ENCODE measurements at regions not wholly inside any gene's neighbourhood (a gene's known extent, or its start where the extent isn't known, plus 50 kb on each side); places are given as distances from the start of the nearest gene placed in this dataset.

DNA sequence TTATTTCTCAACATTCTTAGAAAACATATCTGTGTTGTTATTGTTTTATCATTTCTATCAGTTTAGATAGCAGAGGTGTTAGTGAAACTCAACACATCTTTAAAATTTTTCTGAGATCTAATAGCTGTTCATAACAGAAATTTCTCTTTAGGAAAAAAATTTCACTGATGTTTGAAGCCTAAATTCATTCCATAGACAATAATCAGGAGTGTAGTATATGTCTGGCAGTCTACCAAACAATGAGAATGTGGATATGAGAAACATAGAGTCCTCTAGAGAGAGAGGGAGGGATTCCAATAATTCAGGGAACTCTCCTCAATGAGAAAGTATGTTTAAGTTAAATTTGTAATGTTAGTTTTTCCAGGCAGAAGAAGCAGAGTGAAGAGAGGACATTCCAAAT is 118.2 kb upstream of the EDNRB start:
- ChIA-PET CTCF (no interaction called here), POLR2A (no interaction called here)

DNA sequence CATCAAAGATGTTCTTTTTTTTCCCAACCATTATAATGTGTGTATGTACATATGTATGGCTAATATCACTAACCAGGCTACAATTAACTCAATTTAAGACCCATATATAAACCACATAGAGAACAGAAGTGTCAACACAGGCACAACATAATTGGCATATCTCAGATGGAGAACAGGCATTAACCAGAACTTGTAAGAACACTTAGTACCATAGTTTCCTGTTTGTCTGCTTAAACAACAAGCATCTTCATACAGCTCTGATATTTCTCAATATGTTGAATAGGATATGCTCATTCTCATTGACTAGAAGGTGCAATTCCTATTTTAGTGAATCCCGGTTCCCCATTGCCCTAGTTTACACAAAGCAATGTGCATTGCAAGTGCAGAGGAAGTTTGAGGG is 116.9 kb upstream of the EDNRB start:
- Histone ChIP-seq H3K4me3 (ENCODE audit: low read length) (no peak overlapping the region), H3K4me1 (ENCODE audit: insufficient read depth, low read length) (no peaks in the 10 kb centered on the region), H3K9me3 (ENCODE audit: low read length) (no peaks in the 10 kb centered on the region), H3K27me3 (ENCODE audit: insufficient read depth, low read length, poor library complexity, severe bottlenecking) (no peaks in the 10 kb centered on the region), H3K36me3 (ENCODE audit: insufficient read depth, low read length) (no peaks in the 10 kb centered on the region), H3K27ac (ENCODE audit: low read depth, low read length) (no peak overlapping the region)
- DNase-seq: no peak
- peaks cover 0 to 7% (median 0%) of the 10 kb centered on the region in 3 donors for H3K4me1 Mint-ChIP-seq
- no peaks in the 10 kb centered on the region for H3K9me3 Mint-ChIP-seq
- H3K27ac Mint-ChIP-seq: no peak overlapping the region
- ChIA-PET CTCF (no interaction called here), POLR2A (no interaction called here)
- no peaks in the 10 kb centered on the region for H3K36me3 Mint-ChIP-seq
- H3K27me3 Mint-ChIP-seq: peaks cover 3 to 9% of the 10 kb centered on the region in 2 donors
- H3K4me3 Mint-ChIP-seq: no peak overlapping the region

More for the DNA sequence above, 118.2 kb upstream of the EDNRB start:
- Histone ChIP-seq H3K27ac (ENCODE audit: low read depth, low read length) (no peak overlapping the region), H3K4me3 (ENCODE audit: low read length) (no peak overlapping the region), H3K4me1 (ENCODE audit: insufficient read depth, low read length) (no peaks in the 10 kb centered on the region), H3K27me3 (ENCODE audit: insufficient read depth, low read length, poor library complexity, severe bottlenecking) (no peaks in the 10 kb centered on the region), H3K36me3 (ENCODE audit: insufficient read depth, low read length) (no peaks in the 10 kb centered on the region), H3K9me3 (ENCODE audit: low read length) (no peaks in the 10 kb centered on the region)
- no peak overlapping the region for H3K4me3 Mint-ChIP-seq
- peaks cover 0 to 7% (median 0%) of the 10 kb centered on the region in 3 donors for H3K4me1 Mint-ChIP-seq
- peaks cover 3 to 16% of the 10 kb centered on the region in 2 donors for H3K27me3 Mint-ChIP-seq
- no peaks in the 10 kb centered on the region for H3K9me3 Mint-ChIP-seq
- no peak overlapping the region for H3K27ac Mint-ChIP-seq
- no peak for DNase-seq
- H3K36me3 Mint-ChIP-seq: no peaks in the 10 kb centered on the region

DNA sequence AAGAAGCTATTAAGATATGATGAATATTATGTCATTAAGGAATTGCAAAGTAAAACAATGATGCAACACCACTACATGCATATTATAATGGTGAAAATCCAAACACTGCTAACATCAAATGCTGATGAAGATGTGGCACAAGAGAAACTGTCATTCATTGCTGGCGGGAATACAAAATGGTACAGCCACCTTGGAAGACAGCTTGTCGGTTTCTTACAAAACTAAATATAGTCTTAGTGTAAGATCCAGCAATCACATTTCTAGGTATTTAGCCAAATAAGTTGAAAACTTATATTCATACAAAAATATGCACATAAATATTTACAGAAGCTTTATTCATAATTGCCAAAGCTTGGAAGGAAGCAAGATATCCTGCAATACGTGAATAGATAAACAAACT is 114.9 kb upstream of the EDNRB start:
- Mint-ChIP-seq H3K36me3 (no peaks in the 10 kb centered on the region), H3K27ac (no peak overlapping the region), H3K4me1 (peaks cover 0 to 7% (median 0%) of the 10 kb centered on the region in 3 donors), H3K4me3 (no peak overlapping the region), H3K27me3 (peaks cover under 1 to 17% of the 10 kb centered on the region in 2 donors), H3K9me3 (no peaks in the 10 kb centered on the region)
- Histone ChIP-seq H3K27ac (ENCODE audit: low read depth, low read length) (no peak overlapping the region), H3K4me3 (ENCODE audit: low read length) (no peak overlapping the region), H3K27me3 (ENCODE audit: insufficient read depth, low read length, poor library complexity, severe bottlenecking) (no peaks in the 10 kb centered on the region), H3K4me1 (ENCODE audit: insufficient read depth, low read length) (no peaks in the 10 kb centered on the region), H3K9me3 (ENCODE audit: low read length) (no peaks in the 10 kb centered on the region), H3K36me3 (ENCODE audit: insufficient read depth, low read length) (no peaks in the 10 kb centered on the region)
- POLR2A ChIA-PET: no interaction called here
- CTCF ChIA-PET: no interaction called here
- DNase-seq: no peak

DNA sequence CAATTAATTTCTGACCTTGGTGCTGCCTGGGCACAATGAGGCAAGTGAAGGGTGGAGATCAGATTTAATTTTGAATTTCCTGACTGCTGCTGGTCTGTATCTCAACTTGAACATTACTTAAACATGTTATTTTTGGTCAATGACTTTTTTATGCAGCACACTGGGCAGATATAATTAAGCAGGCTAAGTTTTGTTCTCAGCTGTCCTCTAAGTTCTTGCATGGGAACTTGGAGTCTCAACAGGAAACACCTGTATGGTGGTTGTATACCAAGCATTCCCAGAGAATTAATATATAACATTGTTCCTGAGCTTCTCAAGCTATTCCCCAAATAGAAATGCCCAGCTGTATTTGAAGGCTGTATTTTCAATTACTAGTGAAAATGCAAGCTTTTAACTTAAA is 113.5 kb upstream of the EDNRB start:
- Mint-ChIP-seq H3K4me3 (no peak overlapping the region), H3K36me3 (no peaks in the 10 kb centered on the region), H3K27me3 (peaks cover 0 to 17% of the 10 kb centered on the region in 2 donors), H3K27ac (no peak overlapping the region), H3K9me3 (no peaks in the 10 kb centered on the region), H3K4me1 (peaks cover 0 to 7% (median 0%) of the 10 kb centered on the region in 3 donors)
- no peaks in the 10 kb centered on the region for H3K36me3 ChIP-seq (ENCODE audit: insufficient read depth, low read length)
- no peak overlapping the region for H3K4me3 ChIP-seq (ENCODE audit: low read length)
- CTCF ChIA-PET: no interaction called here
- DNase-seq: no peak
- no peak overlapping the region for H3K27ac ChIP-seq (ENCODE audit: low read depth, low read length)
- H3K4me1 ChIP-seq (ENCODE audit: insufficient read depth, low read length): no peaks in the 10 kb centered on the region
- no peaks in the 10 kb centered on the region for H3K27me3 ChIP-seq (ENCODE audit: insufficient read depth, low read length, poor library complexity, severe bottlenecking)
- POLR2A ChIA-PET: no interaction called here
- no peaks in the 10 kb centered on the region for H3K9me3 ChIP-seq (ENCODE audit: low read length)

DNA sequence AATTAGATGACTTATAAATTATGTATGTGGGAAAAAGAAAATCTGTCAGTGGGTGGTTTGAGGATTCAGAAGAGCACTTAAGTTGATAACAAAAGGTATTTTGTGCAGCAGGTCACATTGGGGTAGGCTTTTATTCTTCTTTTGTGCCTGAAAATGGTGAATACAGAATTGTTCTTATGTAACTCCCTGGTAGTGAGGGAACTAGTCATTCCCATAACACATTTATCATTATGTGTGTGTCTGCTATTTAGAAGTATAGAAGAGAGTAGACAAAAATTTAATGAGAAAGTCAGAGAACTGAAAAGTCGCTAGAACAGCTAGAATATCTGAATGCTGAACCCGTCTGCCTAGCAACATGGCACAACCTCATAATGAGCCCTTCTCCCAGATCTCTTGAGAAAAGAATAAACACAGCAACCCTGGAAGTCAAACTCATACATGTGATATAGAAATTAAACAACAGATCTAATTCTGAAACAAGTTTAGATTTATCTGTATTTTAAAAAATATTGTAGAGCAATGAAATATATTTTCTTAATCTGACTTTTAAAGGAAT is 111.8 kb upstream of the EDNRB start:
- Mint-ChIP-seq H3K9me3 (no peaks in the 10 kb centered on the region), H3K4me3 (no peak overlapping the region), H3K4me1 (peaks cover 0 to 2% (median 0%) of the 10 kb centered on the region in 3 donors), H3K36me3 (no peaks in the 10 kb centered on the region), H3K27me3 (peaks cover 0 to 17% of the 10 kb centered on the region in 2 donors), H3K27ac (no peak overlapping the region)
- Histone ChIP-seq H3K4me3 (ENCODE audit: low read length) (no peak overlapping the region), H3K27me3 (ENCODE audit: insufficient read depth, low read length, poor library complexity, severe bottlenecking) (no peaks in the 10 kb centered on the region), H3K27ac (ENCODE audit: low read depth, low read length) (no peak overlapping the region), H3K36me3 (ENCODE audit: insufficient read depth, low read length) (no peaks in the 10 kb centered on the region), H3K4me1 (ENCODE audit: insufficient read depth, low read length) (no peaks in the 10 kb centered on the region), H3K9me3 (ENCODE audit: low read length) (no peaks in the 10 kb centered on the region)
- ChIA-PET CTCF (no interaction called here), POLR2A (no interaction called here)
- no peak for DNase-seq

DNA sequence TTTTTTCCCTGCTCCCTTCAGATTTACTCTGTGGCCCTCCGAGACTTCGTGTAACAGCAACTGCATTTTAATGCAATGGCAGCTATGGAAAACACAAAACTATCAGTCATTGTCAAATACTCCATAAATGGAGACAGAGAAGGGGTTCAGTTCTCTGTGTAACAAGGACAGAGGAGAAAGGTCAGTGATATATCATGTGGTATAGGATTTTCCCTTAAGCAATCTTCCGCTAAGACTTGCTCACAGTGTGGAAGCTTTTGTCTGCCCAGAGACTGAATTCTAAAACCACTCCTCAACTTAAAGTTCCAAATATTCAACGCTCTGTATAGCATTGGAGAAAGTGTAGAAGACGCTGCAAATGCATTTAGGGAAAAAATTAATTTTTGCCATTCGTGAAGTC is 111.3 kb upstream of the EDNRB start:
- DNase-seq: no peak
- peaks cover 0 to 3% (median 0%) of the 10 kb centered on the region in 5 donors for H3K9me3 Mint-ChIP-seq
- no peaks in the 10 kb centered on the region for H3K4me1 Mint-ChIP-seq
- Histone ChIP-seq H3K27me3 (ENCODE audit: insufficient read depth, low read length, poor library complexity, severe bottlenecking) (no peaks in the 10 kb centered on the region), H3K9me3 (ENCODE audit: low read length) (no peaks in the 10 kb centered on the region), H3K27ac (ENCODE audit: low read depth, low read length) (no peak overlapping the region), H3K4me1 (ENCODE audit: insufficient read depth, low read length) (no peaks in the 10 kb centered on the region), H3K36me3 (ENCODE audit: insufficient read depth, low read length) (no peaks in the 10 kb centered on the region), H3K4me3 (ENCODE audit: low read length) (no peak overlapping the region)
- ChIA-PET CTCF (no interaction called here), POLR2A (no interaction called here)
- H3K4me3 Mint-ChIP-seq: no peak overlapping the region
- peaks cover 0 to 17% of the 10 kb centered on the region in 2 donors for H3K27me3 Mint-ChIP-seq
- H3K27ac Mint-ChIP-seq: no peak overlapping the region
- no peaks in the 10 kb centered on the region for H3K36me3 Mint-ChIP-seq

DNA sequence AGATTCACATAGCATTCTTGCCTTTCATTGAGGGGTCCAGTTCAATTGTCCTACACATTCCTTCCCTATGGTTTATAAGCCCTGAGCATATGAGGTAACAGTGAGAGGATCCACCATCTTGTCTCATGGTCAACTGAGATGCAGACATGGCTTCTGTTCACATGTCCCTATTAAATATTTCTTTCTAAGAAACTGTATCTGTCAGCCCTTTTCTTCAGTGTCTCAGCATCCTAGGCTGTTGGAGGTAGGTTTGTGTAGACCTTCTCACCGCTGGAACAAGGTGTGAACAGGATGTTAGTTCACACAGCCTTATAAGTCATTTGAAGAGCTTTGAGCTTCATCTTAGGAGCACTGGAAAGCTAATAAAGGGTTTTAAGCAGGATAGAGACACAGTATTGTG is 110.3 kb upstream of the EDNRB start:
- no peak overlapping the region for H3K27ac Mint-ChIP-seq
- H3K27me3 Mint-ChIP-seq: peaks cover 0 to 17% of the 10 kb centered on the region in 2 donors

DNA sequence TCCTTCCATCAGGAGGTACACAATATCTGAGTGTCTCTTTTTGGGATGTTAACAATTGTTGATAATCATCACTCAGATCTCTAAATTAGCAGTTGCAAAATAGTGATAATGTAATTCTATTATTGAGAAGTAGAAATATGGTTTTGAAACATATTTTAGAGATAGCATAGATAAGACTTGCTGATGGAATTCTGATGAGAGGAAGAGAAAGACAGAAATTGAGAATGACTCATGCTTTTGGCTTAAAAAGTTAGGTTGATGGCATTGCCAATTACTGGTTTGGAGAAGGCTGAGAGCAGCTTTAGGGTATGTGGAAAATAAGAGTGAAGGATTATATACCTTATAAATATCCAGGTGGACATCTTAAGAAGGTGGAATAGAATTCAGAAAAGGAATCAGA is 106.4 kb upstream of the EDNRB start:
- POLR2A ChIA-PET: no interaction called here
- H3K27me3 Mint-ChIP-seq: peaks cover 0 to 8% of the 10 kb centered on the region in 2 donors

More for the DNA sequence above, 110.3 kb upstream of the EDNRB start:
- H3K27ac ChIP-seq (ENCODE audit: low read depth, low read length): no peak overlapping the region
- no peaks in the 10 kb centered on the region for H3K27me3 ChIP-seq (ENCODE audit: insufficient read depth, low read length, poor library complexity, severe bottlenecking)
- H3K4me3 ChIP-seq (ENCODE audit: low read length): no peak overlapping the region
- no peaks in the 10 kb centered on the region for H3K36me3 Mint-ChIP-seq
- H3K4me3 Mint-ChIP-seq: no peak overlapping the region
- ChIA-PET POLR2A (no interaction called here), CTCF (no interaction called here)
- no peak for DNase-seq
- no peaks in the 10 kb centered on the region for H3K9me3 ChIP-seq (ENCODE audit: low read length)
- H3K36me3 ChIP-seq (ENCODE audit: insufficient read depth, low read length): no peaks in the 10 kb centered on the region
- peaks cover 0 to 8% (median 0%) of the 10 kb centered on the region in 5 donors for H3K9me3 Mint-ChIP-seq
- H3K4me1 Mint-ChIP-seq: no peaks in the 10 kb centered on the region
- H3K4me1 ChIP-seq (ENCODE audit: insufficient read depth, low read length): no peaks in the 10 kb centered on the region

More for the DNA sequence above, 106.4 kb upstream of the EDNRB start:
- no peak overlapping the region for H3K27ac ChIP-seq (ENCODE audit: low read depth, low read length)
- no peak overlapping the region for H3K4me3 ChIP-seq (ENCODE audit: low read length)
- H3K27me3 ChIP-seq (ENCODE audit: insufficient read depth, low read length, poor library complexity, severe bottlenecking): no peaks in the 10 kb centered on the region
- CTCF ChIA-PET: no interaction called here
- Mint-ChIP-seq H3K36me3 (no peaks in the 10 kb centered on the region), H3K4me3 (no peak overlapping the region), H3K9me3 (peaks cover 0 to 8% (median 0%) of the 10 kb centered on the region in 5 donors), H3K4me1 (peaks cover 12 to 18% (median 14%) of the 10 kb centered on the region in 3 donors), H3K27ac (no peak overlapping the region)
- peaks cover 12% of the 10 kb centered on the region for H3K4me1 ChIP-seq (ENCODE audit: insufficient read depth, low read length)
- no peaks in the 10 kb centered on the region for H3K9me3 ChIP-seq (ENCODE audit: low read length)
- no peak for DNase-seq
- H3K36me3 ChIP-seq (ENCODE audit: insufficient read depth, low read length): no peaks in the 10 kb centered on the region
